Caco-2 (cell line): ENCODE measurements at regions not wholly inside any gene's neighbourhood (a gene's known extent, or its start where the extent isn't known, plus 50 kb on each side); places are given as distances from the start of the nearest gene placed in this dataset.
"Not testable (repeated sequence)": the region's sequence is repeated elsewhere in the genome, so short reads cannot be mapped to it uniquely, and the experiment has no call there.

Experiments used
- BruUV-seq: library from RNA; stranded (reverse); fragments of 400-500 nt; replicated peaks from 2 replicates; lab custom pipeline; 2021; lab: Mats Ljungman, UMichigan
- CTCF ChIA-PET: fragments of 300-600 bp; sonication (Branson Sonifier 250); formaldehyde crosslinking; loops from one replicate; lab custom pipeline; 2022; ENCODE audit warnings: antibody characterized with exemption; lab: Charles Lee
- POLR2A ChIA-PET: fragments of 300-600 bp; sonication (Branson Sonifier 250); formaldehyde crosslinking; loops from one replicate; lab custom pipeline; 2022; ENCODE audit warnings: antibody characterized with exemption; lab: Charles Lee
- DNase-seq, 2 experiments: peaks; one replicate each; pipeline versions ENCODE4 v3.0.0 to v3.0.0-alpha.2; 2020 to 2022
- H3K27me3 ChIP-seq: replicated peaks from 2 replicates; pipeline ENCODE4 v1.6.0; 2011; ENCODE audit warnings: low read length; ENCODE audit not compliant: control insufficient read depth, insufficient read depth
- H3K36me3 ChIP-seq: 2 replicates; pipeline ENCODE4 v1.5.1; 2011; ENCODE audit warnings: low read length; ENCODE audit not compliant: control insufficient read depth, insufficient read depth
- H3K4me1 ChIP-seq: fragments of 250-450 bp; sonication (Bioruptor Pico); 2 replicates; pipeline ENCODE4 v1.5.1; 2020; ENCODE audit warnings: mild to moderate bottlenecking
- H3K4me3 ChIP-seq: 2 replicates; pipeline ENCODE4 v1.5.1; 2011; ENCODE audit warnings: low read depth, mild to moderate bottlenecking, control low read depth, low read length
- H3K9me3 ChIP-seq: fragments of 250-450 bp; sonication (Bioruptor Pico); 2 replicates; pipeline ENCODE4 v1.5.1; 2020; ENCODE audit warnings: mild to moderate bottlenecking, moderate library complexity
- H3K27ac Mint-ChIP-seq: one replicate; pipeline ENCODE4 v1.8.0; 2022; ENCODE audit warnings: mixed read lengths; ENCODE audit not compliant: unreplicated experiment
- H3K27me3 Mint-ChIP-seq: one replicate; pipeline ENCODE4 v1.8.0; 2022; ENCODE audit warnings: mixed read lengths; ENCODE audit not compliant: insufficient read depth, unreplicated experiment
- H3K36me3 Mint-ChIP-seq: one replicate; pipeline ENCODE4 v1.8.0; 2022; ENCODE audit warnings: mild to moderate bottlenecking, mixed read lengths; ENCODE audit not compliant: insufficient read depth, unreplicated experiment
- H3K4me1 Mint-ChIP-seq: one replicate; pipeline ENCODE4 v1.8.0; 2022; ENCODE audit warnings: low read depth, mixed read lengths; ENCODE audit not compliant: unreplicated experiment
- H3K4me3 Mint-ChIP-seq: one replicate; pipeline ENCODE4 v1.8.0; 2022; ENCODE audit warnings: mild to moderate bottlenecking, moderate library complexity, mixed read lengths; ENCODE audit not compliant: unreplicated experiment
- H3K9me3 Mint-ChIP-seq: one replicate; pipeline ENCODE4 v1.8.0; 2022; ENCODE audit warnings: mixed read lengths; ENCODE audit not compliant: unreplicated experiment
- intact Hi-C: fragments of 100-400 bp; cut with micrococcal nuclease; formaldehyde crosslinking; loops from one replicate; pipeline ENCODE4 v1.10.0; 2022; ENCODE audit not compliant: unreplicated experiment

- H3K36me3 Mint-ChIP-seq, H3K27me3 ChIP-seq, H3K27ac Mint-ChIP-seq, POLR2A ChIA-PET, H3K9me3 Mint-ChIP-seq, H3K4me1 ChIP-seq, H3K4me3 ChIP-seq, CTCF ChIA-PET, DNase-seq, intact Hi-C loops, H3K4me1 Mint-ChIP-seq, H3K36me3 ChIP-seq, H3K9me3 ChIP-seq, BruUV-seq, H3K4me3 Mint-ChIP-seq, H3K27me3 Mint-ChIP-seq: not testable (repeated sequence)
Observed at GRCh38 chr17:30638968-30639367, 161.8 kb downstream of the GOSR1 start.

- H3K4me1 Mint-ChIP-seq, H3K27ac Mint-ChIP-seq, H3K36me3 Mint-ChIP-seq, H3K4me1 ChIP-seq, H3K4me3 Mint-ChIP-seq, DNase-seq, intact Hi-C loops, H3K27me3 ChIP-seq, H3K27me3 Mint-ChIP-seq, BruUV-seq, POLR2A ChIA-PET, H3K4me3 ChIP-seq, H3K9me3 Mint-ChIP-seq, H3K9me3 ChIP-seq, CTCF ChIA-PET, H3K36me3 ChIP-seq: not testable (repeated sequence)
Observed at GRCh38 chr17:30631651-30632050, 154.4 kb downstream of the GOSR1 start.

- intact Hi-C loops, H3K36me3 Mint-ChIP-seq, H3K27ac Mint-ChIP-seq, H3K9me3 ChIP-seq, H3K27me3 ChIP-seq, H3K27me3 Mint-ChIP-seq, H3K4me1 Mint-ChIP-seq, H3K4me1 ChIP-seq, CTCF ChIA-PET, H3K4me3 ChIP-seq, H3K36me3 ChIP-seq, H3K4me3 Mint-ChIP-seq, POLR2A ChIA-PET, H3K9me3 Mint-ChIP-seq, BruUV-seq, DNase-seq: not testable (repeated sequence)
Observed at GRCh38 chr17:30625380-30625779, 148.2 kb downstream of the GOSR1 start.

GRCh38 chr17:30624180-30624579 is 147.0 kb downstream of the GOSR1 start:
- H3K9me3 Mint-ChIP-seq, intact Hi-C loops, H3K36me3 ChIP-seq, H3K4me1 Mint-ChIP-seq, H3K36me3 Mint-ChIP-seq, H3K27ac Mint-ChIP-seq, POLR2A ChIA-PET, CTCF ChIA-PET, H3K27me3 ChIP-seq, H3K4me3 Mint-ChIP-seq, H3K9me3 ChIP-seq, H3K4me1 ChIP-seq, DNase-seq, H3K27me3 Mint-ChIP-seq, H3K4me3 ChIP-seq, BruUV-seq: not testable (repeated sequence)

GRCh38 chr17:30609682-30610081 is 132.5 kb downstream of the GOSR1 start:
- H3K36me3 Mint-ChIP-seq, BruUV-seq, H3K9me3 Mint-ChIP-seq, H3K27me3 ChIP-seq, H3K4me3 ChIP-seq, intact Hi-C loops, DNase-seq, H3K9me3 ChIP-seq, H3K36me3 ChIP-seq, H3K4me1 ChIP-seq, H3K27ac Mint-ChIP-seq, H3K4me3 Mint-ChIP-seq, H3K4me1 Mint-ChIP-seq, POLR2A ChIA-PET, H3K27me3 Mint-ChIP-seq, CTCF ChIA-PET: not testable (repeated sequence)
